Trophoblast cell (in vitro differentiated cells and primary cell): ENCODE measurements at regions not wholly inside any gene's neighbourhood (a gene's known extent, or its start where the extent isn't known, plus 50 kb on each side); places are given as distances from the start of the nearest gene placed in this dataset.
"Not testable (repeated sequence)": the region's sequence is repeated elsewhere in the genome, so short reads cannot be mapped to it uniquely, and the experiment has no call there.

Experiments used
- DNase-seq, 2 donors: peaks; one replicate each; pipeline ENCODE4 v3.0.0-alpha.2; 2016
- H2AFZ ChIP-seq: 2 replicates; pipeline ENCODE4 v1.6.1; 2013; ENCODE audit warnings: low read length, moderate library complexity, mild to moderate bottlenecking; ENCODE audit not compliant: insufficient read depth, poor library complexity
- H2AK5ac ChIP-seq: 2 replicates; pipeline ENCODE4 v1.6.1; 2013; ENCODE audit warnings: mild to moderate bottlenecking, low read length
- H2BK120ac ChIP-seq: 2 replicates; pipeline ENCODE4 v1.6.1; 2013; ENCODE audit warnings: low read length, mild to moderate bottlenecking, moderate library complexity; ENCODE audit not compliant: insufficient read depth, poor library complexity
- H2BK12ac ChIP-seq: 2 replicates; pipeline ENCODE4 v1.6.1; 2013; ENCODE audit warnings: mild to moderate bottlenecking, low read length, moderate library complexity
- H2BK5ac ChIP-seq: 2 replicates; pipeline ENCODE4 v1.6.1; 2013; ENCODE audit warnings: low read length, low read depth, moderate library complexity, mild to moderate bottlenecking; ENCODE audit not compliant: poor library complexity
- H3K14ac ChIP-seq: 2 replicates; pipeline ENCODE4 v1.6.1; 2013; ENCODE audit warnings: mild to moderate bottlenecking, low read length
- H3K18ac ChIP-seq: 2 replicates; pipeline ENCODE4 v1.6.1; 2013; ENCODE audit warnings: mild to moderate bottlenecking, low read length
- H3K23ac ChIP-seq: 2 replicates; pipeline ENCODE4 v1.6.1; 2013; ENCODE audit warnings: low read length
- H3K27ac ChIP-seq: 2 replicates; pipeline ENCODE4 v1.5.1; 2013; ENCODE audit warnings: low read depth, mild to moderate bottlenecking, inconsistent platforms, low read length, moderate library complexity
- H3K27me3 ChIP-seq: 2 replicates; pipeline ENCODE4 v1.6.1; 2013; ENCODE audit warnings: inconsistent platforms, mild to moderate bottlenecking, low read length, moderate library complexity; ENCODE audit not compliant: insufficient read depth
- H3K36me3 ChIP-seq, 2 experiments: 1 replicate in 1 of 2; 2 replicates in 1 of 2; pipeline ENCODE4 v1.6.1; 2013; ENCODE audit warnings: low read length in 2 of 2, mild to moderate bottlenecking in 2 of 2, moderate library complexity in 1 of 2; ENCODE audit not compliant: insufficient read depth in 2 of 2, control insufficient read depth in 1 of 2
- H3K4ac ChIP-seq: 2 replicates; pipeline ENCODE4 v1.6.1; 2013; ENCODE audit warnings: low read depth, mild to moderate bottlenecking, low read length, moderate library complexity
- H3K4me1 ChIP-seq, 2 experiments: 1 replicate in 1 of 2; 2 replicates in 1 of 2; pipeline ENCODE4 v1.6.1; 2013; ENCODE audit warnings: low read length in 2 of 2, mild to moderate bottlenecking in 2 of 2, moderate library complexity in 1 of 2; ENCODE audit not compliant: insufficient read depth in 2 of 2, control insufficient read depth in 1 of 2
- H3K4me2 ChIP-seq: 2 replicates; pipeline ENCODE4 v1.6.1; 2013; ENCODE audit warnings: inconsistent platforms, mild to moderate bottlenecking, low read length, moderate library complexity
- H3K4me3 ChIP-seq: 2 replicates; pipeline ENCODE4 v1.5.1; 2013; ENCODE audit warnings: mild to moderate bottlenecking, low read depth, low read length, inconsistent platforms
- H3K79me1 ChIP-seq: one replicate; pipeline ENCODE4 v1.6.1; 2013; ENCODE audit warnings: low read length
- H3K79me2 ChIP-seq: 2 replicates; pipeline ENCODE4 v1.6.1; 2013; ENCODE audit warnings: low read length, mild to moderate bottlenecking; ENCODE audit not compliant: control insufficient read depth, insufficient read depth, poor library complexity
- H3K9ac ChIP-seq: 2 replicates; pipeline ENCODE4 v1.6.1; 2013; ENCODE audit warnings: mild to moderate bottlenecking, low read length
- H3K9me3 ChIP-seq: 2 replicates; pipeline ENCODE4 v1.6.1; 2013; ENCODE audit warnings: low read depth, mild to moderate bottlenecking, control low read depth, inconsistent platforms, low read length; ENCODE audit not compliant: insufficient read depth
- H4K12ac ChIP-seq: 2 replicates; pipeline ENCODE4 v1.6.1; 2013; ENCODE audit warnings: low read depth, mild to moderate bottlenecking, low read length, moderate library complexity
- H4K8ac ChIP-seq: 2 replicates; pipeline ENCODE4 v1.6.1; 2013; ENCODE audit warnings: low read depth, mild to moderate bottlenecking, low read length, moderate library complexity
- H4K91ac ChIP-seq: one replicate; pipeline ENCODE4 v1.6.1; 2013; ENCODE audit warnings: low read depth, mild to moderate bottlenecking, low read length, moderate library complexity
- WGBS: extraction: QIAGEN DNeasy Blood & Tissue Kit; methylation state at CpG from one replicate; pipeline ENCODE4 v1.1.7; 2013; ENCODE audit warnings: missing lambda C conversion rate; ENCODE audit not compliant: insufficient read length, insufficient coverage; ENCODE audit errors: extremely low coverage; 5-methylcytosine and 5-hydroxymethylcytosine counted together

- H2BK5ac ChIP-seq, H3K79me1 ChIP-seq, H3K4me2 ChIP-seq, H3K27me3 ChIP-seq, H3K4me3 ChIP-seq, H4K91ac ChIP-seq, H3K9ac ChIP-seq, H3K79me2 ChIP-seq, H2AK5ac ChIP-seq, H3K36me3 ChIP-seq, H3K27ac ChIP-seq, H3K4ac ChIP-seq, H3K18ac ChIP-seq, H3K4me1 ChIP-seq, H3K14ac ChIP-seq, H2BK12ac ChIP-seq, H4K12ac ChIP-seq, H4K8ac ChIP-seq, H3K9me3 ChIP-seq, H2BK120ac ChIP-seq, H3K23ac ChIP-seq, H2AFZ ChIP-seq: not testable (repeated sequence)
- peak; percentile 20 to 68 for DNase-seq
- no CpG with 5 or more reads among the region's 6 CpGs for WGBS
Observed at GRCh38 chr17:6003221-6003620, 67.0 kb upstream of the WSCD1 start.

- Histone ChIP-seq H2AFZ (no peak overlapping the region), H2BK5ac (no peak overlapping the region), H3K18ac (no peak overlapping the region), H4K91ac (no peak overlapping the region), H3K79me1 (no peaks in the 10 kb centered on the region), H3K14ac (no peak overlapping the region), H3K4me1 (no peaks in the 10 kb centered on the region), H3K4me2 (no peak overlapping the region), H2BK12ac (no peak overlapping the region), H2AK5ac (no peak overlapping the region), H3K36me3 (no peaks in the 10 kb centered on the region), H3K4ac (no peak overlapping the region), H3K4me3 (no peak overlapping the region), H3K27ac (no peak overlapping the region), H4K12ac (no peak overlapping the region), H3K9me3 (no peaks in the 10 kb centered on the region), H2BK120ac (no peak overlapping the region), H3K9ac (no peak overlapping the region), H4K8ac (no peak overlapping the region), H3K79me2 (no peaks in the 10 kb centered on the region), H3K23ac (no peak overlapping the region), H3K27me3 (no peaks in the 10 kb centered on the region)
- DNase-seq, result no peak
- WGBS, result no CpG with 5 or more reads among the region's 6 CpGs
Observed at GRCh38 chr17:6005939-6006338, 64.2 kb upstream of the WSCD1 start.

DNA sequence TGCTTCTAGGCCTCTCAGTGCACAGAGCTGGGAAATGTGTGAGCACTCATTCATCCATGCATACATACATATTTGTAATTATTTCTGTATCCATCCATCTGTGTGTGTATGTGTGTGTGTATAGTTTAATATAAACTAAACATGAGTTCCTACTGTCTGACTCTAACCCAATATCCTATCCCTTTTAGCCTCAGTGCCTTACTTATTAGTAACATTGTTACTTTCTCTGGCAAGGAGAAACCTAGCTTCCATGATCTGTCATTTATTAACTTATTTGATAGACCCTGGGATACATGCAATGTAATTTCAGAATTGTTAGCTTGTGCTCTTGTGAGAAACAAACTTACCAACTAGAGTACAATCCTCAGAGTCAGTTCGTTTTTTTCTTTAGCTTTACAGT is 59.0 kb upstream of the WSCD1 start:
- no peaks in the 10 kb centered on the region for H3K9me3 ChIP-seq
- H2AK5ac ChIP-seq, result no peak overlapping the region
- H3K4me2 ChIP-seq, result no peak overlapping the region
- no peak overlapping the region for H3K14ac ChIP-seq
- no peak for DNase-seq
- no peak overlapping the region for H2BK120ac ChIP-seq
- H3K9ac ChIP-seq, result no peak overlapping the region
- H3K4ac ChIP-seq, result no peak overlapping the region
- no peak overlapping the region for H4K8ac ChIP-seq
- H3K23ac ChIP-seq, result no peak overlapping the region
- no peaks in the 10 kb centered on the region for H3K79me2 ChIP-seq
- no peaks in the 10 kb centered on the region for H3K27me3 ChIP-seq
- WGBS, result no CpG with 5 or more reads among the region's 1 CpG
- no peak overlapping the region for H3K18ac ChIP-seq
- no peaks in the 10 kb centered on the region for H3K36me3 ChIP-seq
- no peaks in the 10 kb centered on the region for H3K79me1 ChIP-seq
- no peak overlapping the region for H4K12ac ChIP-seq
- no peak overlapping the region for H4K91ac ChIP-seq
- no peak overlapping the region for H2BK12ac ChIP-seq
- H3K27ac ChIP-seq, result no peak overlapping the region
- H3K4me3 ChIP-seq, result no peak overlapping the region
- H2AFZ ChIP-seq, result no peak overlapping the region
- no peaks in the 10 kb centered on the region for H3K4me1 ChIP-seq
- no peak overlapping the region for H2BK5ac ChIP-seq

DNA sequence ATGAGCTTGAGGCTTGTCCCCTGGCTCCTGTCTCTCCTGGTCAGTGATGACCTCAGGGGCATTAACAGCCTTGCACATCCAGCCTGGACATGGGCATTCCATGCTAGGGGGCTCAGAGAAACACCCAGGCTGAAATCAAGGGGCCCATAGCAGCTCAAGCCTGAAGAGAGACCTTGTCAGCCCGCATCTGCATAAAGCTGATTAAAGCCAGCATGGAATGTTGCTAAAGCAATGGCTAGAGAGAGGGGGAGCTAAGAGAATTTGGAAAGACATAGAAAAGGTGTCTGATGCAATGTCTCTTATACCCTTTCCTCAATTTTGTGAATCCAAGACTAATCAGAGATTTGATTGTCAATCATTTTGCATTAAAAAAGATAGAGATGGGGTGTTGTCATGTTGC is 51.4 kb upstream of the WSCD1 start:
- H4K91ac ChIP-seq, result no peak overlapping the region
- no peak overlapping the region for H3K27ac ChIP-seq
- H2AFZ ChIP-seq, result no peak overlapping the region
- H2BK5ac ChIP-seq, result no peak overlapping the region
- no peak overlapping the region for H3K4me3 ChIP-seq
- no peak overlapping the region for H4K12ac ChIP-seq
- no peak overlapping the region for H3K23ac ChIP-seq
- H3K79me1 ChIP-seq, result no peaks in the 10 kb centered on the region
- WGBS, result no CpG with 5 or more reads among the region's 1 CpG
- H3K9me3 ChIP-seq, result no peaks in the 10 kb centered on the region
- no peak overlapping the region for H3K9ac ChIP-seq
- H3K36me3 ChIP-seq, result no peaks in the 10 kb centered on the region
- no peak overlapping the region for H3K18ac ChIP-seq
- no peak overlapping the region for H2BK12ac ChIP-seq
- no peak overlapping the region for H3K4ac ChIP-seq
- H3K14ac ChIP-seq, result no peak overlapping the region
- no peak overlapping the region for H4K8ac ChIP-seq
- no peak overlapping the region for H2AK5ac ChIP-seq
- H3K4me2 ChIP-seq, result no peak overlapping the region
- H2BK120ac ChIP-seq, result no peak overlapping the region
- no peaks in the 10 kb centered on the region for H3K79me2 ChIP-seq
- H3K4me1 ChIP-seq, result no peaks in the 10 kb centered on the region
- H3K27me3 ChIP-seq, result no peaks in the 10 kb centered on the region
- no peak for DNase-seq
